Neural cell (in vitro differentiated cells): ENCODE measurements at regions not wholly inside any gene's neighbourhood (a gene's known extent, or its start where the extent isn't known, plus 50 kb on each side); places are given as distances from the start of the nearest gene placed in this dataset.

Source experiments
- EP300 ChIP-seq: fragments of 450-650 bp; conservative IDR thresholded peaks from 2 replicates; pipeline ENCODE4 v1.6.1; 2014; ENCODE audit warnings: antibody characterized with exemption, mild to moderate bottlenecking, moderate library complexity; ENCODE audit not compliant: poor library complexity, severe bottlenecking
- EZH2 ChIP-seq: fragments of 200-600, 300-800 bp; shearing (Covaris generic), sonication (generic); IDR thresholded peaks from 2 replicates; pipeline ENCODE4 v1.6.1; 2014; ENCODE audit warnings: antibody characterized with exemption, low read length, borderline replicate concordance, mild to moderate bottlenecking; ENCODE audit not compliant: insufficient read depth, poor library complexity, severe bottlenecking

GRCh38 chr4:162793571-162793970 is 373.1 kb downstream of the NAF1 start:
- TF ChIP-seq EZH2: no peak
- no peak for TF ChIP-seq EP300
